ENCODE measurements at regions not wholly inside any gene's neighbourhood (a gene's known extent, or its start where the extent isn't known, plus 50 kb on each side); places are given as distances from the start of the nearest gene placed in this dataset.
"Not testable (repeated sequence)": the region's sequence is repeated elsewhere in the genome, so short reads cannot be mapped to it uniquely, and the experiment has no call there.

- DNase-seq, result no peak
Measured at GRCh38 chr18:66993492-66993891, 389.6 kb upstream of the CDH19 start.

GRCh38 chr18:66990909-66991308 lies 387.0 kb upstream of the CDH19 start:
- no peak for DNase-seq

- DNase-seq, result no peak
Measured at GRCh38 chr18:66979009-66979408, 375.1 kb upstream of the CDH19 start.

- no peak for DNase-seq
Measured at GRCh38 chr18:66972681-66973080, 368.8 kb upstream of the CDH19 start.

- DNase-seq, result no peak
Measured at GRCh38 chr18:66971960-66972359, 368.1 kb upstream of the CDH19 start.

GRCh38 chr18:66966171-66966570 lies 362.3 kb upstream of the CDH19 start:
- no peak for DNase-seq

- no peak for DNase-seq
Measured at GRCh38 chr18:66958309-66958708, 354.4 kb upstream of the CDH19 start.

GRCh38 chr18:66951750-66952149 lies 347.9 kb upstream of the CDH19 start:
- DNase-seq, result no peak

GRCh38 chr18:66949419-66949818 lies 345.5 kb upstream of the CDH19 start:
- DNase-seq, result no peak

- no peak for DNase-seq
Measured at GRCh38 chr18:66937546-66937945, 333.7 kb upstream of the CDH19 start.

- DNase-seq, result no peak
Measured at GRCh38 chr18:66931010-66931409, 327.1 kb upstream of the CDH19 start.

- DNase-seq, result no peak
Measured at GRCh38 chr18:66916834-66917233, 312.9 kb upstream of the CDH19 start.

- DNase-seq, result no peak
Measured at GRCh38 chr18:66900837-66901236, 296.9 kb upstream of the CDH19 start.

- DNase-seq, result no peak
Measured at GRCh38 chr18:66895631-66896030, 291.7 kb upstream of the CDH19 start.

GRCh38 chr18:66894851-66895250 lies 291.0 kb upstream of the CDH19 start:
- no peak for DNase-seq

GRCh38 chr18:66892388-66892787 lies 288.5 kb upstream of the CDH19 start:
- DNase-seq, result not testable (repeated sequence)

GRCh38 chr18:66874812-66875474 lies 271.1 kb upstream of the CDH19 start:
- DNase-seq, result no peak

GRCh38 chr18:66874375-66874774 lies 270.5 kb upstream of the CDH19 start:
- no peak for DNase-seq

GRCh38 chr18:66873899-66874298 lies 270.0 kb upstream of the CDH19 start:
- DNase-seq, result no peak

- DNase-seq, result no peak
Measured at GRCh38 chr18:66872277-66872676, 268.4 kb upstream of the CDH19 start.

- DNase-seq, result no peak
Measured at GRCh38 chr18:66867653-66868052, 263.8 kb upstream of the CDH19 start.

GRCh38 chr18:66866427-66866940 lies 262.6 kb upstream of the CDH19 start:
- DNase-seq, result not testable (repeated sequence)

- DNase-seq, result no peak
Measured at GRCh38 chr18:66838340-66838987, 234.6 kb upstream of the CDH19 start.

- no peak for DNase-seq
Measured at GRCh38 chr18:66833646-66834045, 229.8 kb upstream of the CDH19 start.

GRCh38 chr18:66826211-66826610 lies 222.3 kb upstream of the CDH19 start:
- DNase-seq, result no peak
